Sigmoid colon (tissue), 4 donors: ENCODE measurements at regions not wholly inside any gene's neighbourhood (a gene's known extent, or its start where the extent isn't known, plus 50 kb on each side); places are given as distances from the start of the nearest gene placed in this dataset.

Experiments
- EP300 ChIP-seq, 4 donors: sonication (generic); formaldehyde crosslinking; IDR thresholded peaks; one replicate each; pipeline ENCODE4 v1.6.1; 2017; ENCODE audit warnings: antibody characterized with exemption in 4 of 4
- POLR2A ChIP-seq, 2 donors: fragments of 450-650 bp; IDR thresholded peaks; one replicate each; pipeline ENCODE4 v1.6.1; 2016; ENCODE audit warnings: antibody characterized with exemption in 2 of 2, mild to moderate bottlenecking in 2 of 2, moderate library complexity in 2 of 2
- POLR2AphosphoS5 ChIP-seq, 4 donors: sonication (generic); formaldehyde crosslinking; IDR thresholded peaks; one replicate each; pipeline ENCODE4 v1.6.1; 2017; ENCODE audit warnings: antibody characterized with exemption in 4 of 4
- TF ChIP-seq, protein P1 (sequence below), 4 experiments: fragments of 450-650 bp in 3 of 4; fragments of 200-600 bp in 1 of 4; IDR thresholded peaks; one replicate each; pipeline ENCODE4 v1.5.1; 2016 to 2019; ENCODE audit warnings: antibody characterized with exemption in 4 of 4, mild to moderate bottlenecking in 3 of 4, moderate library complexity in 2 of 4

- TF ChIP-seq, protein P1, sequence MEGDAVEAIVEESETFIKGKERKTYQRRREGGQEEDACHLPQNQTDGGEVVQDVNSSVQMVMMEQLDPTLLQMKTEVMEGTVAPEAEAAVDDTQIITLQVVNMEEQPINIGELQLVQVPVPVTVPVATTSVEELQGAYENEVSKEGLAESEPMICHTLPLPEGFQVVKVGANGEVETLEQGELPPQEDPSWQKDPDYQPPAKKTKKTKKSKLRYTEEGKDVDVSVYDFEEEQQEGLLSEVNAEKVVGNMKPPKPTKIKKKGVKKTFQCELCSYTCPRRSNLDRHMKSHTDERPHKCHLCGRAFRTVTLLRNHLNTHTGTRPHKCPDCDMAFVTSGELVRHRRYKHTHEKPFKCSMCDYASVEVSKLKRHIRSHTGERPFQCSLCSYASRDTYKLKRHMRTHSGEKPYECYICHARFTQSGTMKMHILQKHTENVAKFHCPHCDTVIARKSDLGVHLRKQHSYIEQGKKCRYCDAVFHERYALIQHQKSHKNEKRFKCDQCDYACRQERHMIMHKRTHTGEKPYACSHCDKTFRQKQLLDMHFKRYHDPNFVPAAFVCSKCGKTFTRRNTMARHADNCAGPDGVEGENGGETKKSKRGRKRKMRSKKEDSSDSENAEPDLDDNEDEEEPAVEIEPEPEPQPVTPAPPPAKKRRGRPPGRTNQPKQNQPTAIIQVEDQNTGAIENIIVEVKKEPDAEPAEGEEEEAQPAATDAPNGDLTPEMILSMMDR (IDR thresholded peaks at IDR 0.05): no peak
- TF ChIP-seq POLR2A (IDR thresholded peaks at IDR 0.05) (no peak), POLR2AphosphoS5 (IDR thresholded peaks at IDR 0.05) (no peak), EP300 (IDR thresholded peaks at IDR 0.05) (no peak)
Observed at GRCh38 chr4:11230866-11231265, 197.8 kb downstream of the HS3ST1 start.
